ENCODE measurements at regions not wholly inside any gene's neighbourhood (a gene's known extent, or its start where the extent isn't known, plus 50 kb on each side); places are given as distances from the start of the nearest gene placed in this dataset.

GRCh38 chr22:47276991-47277390, 514.5 kb downstream of the TBC1D22A start:
- H3K4me3 ChIP-seq (ENCODE audit: low read length) = no peak overlapping the region
- DNase-seq (ENCODE audit: low read depth, low spot score) = no peak

- no peak for DNase-seq (ENCODE audit: low read depth, low spot score)
- no peak overlapping the region for H3K4me3 ChIP-seq (ENCODE audit: low read length)
Measured at GRCh38 chr22:47276450-47276820, 514.0 kb downstream of the TBC1D22A start.

- H3K4me3 ChIP-seq (ENCODE audit: low read length) = no peak overlapping the region
- no peak for DNase-seq (ENCODE audit: low read depth, low spot score)
Measured at GRCh38 chr22:47275605-47276449, 513.4 kb downstream of the TBC1D22A start.

- no peak for DNase-seq (ENCODE audit: low read depth, low spot score)
Measured at GRCh38 chr22:47274196-47274595, 511.7 kb downstream of the TBC1D22A start.

GRCh38 chr22:47270463-47271135, 508.1 kb downstream of the TBC1D22A start:
- no peak overlapping the region for H3K4me3 ChIP-seq (ENCODE audit: low read length)
- no peak for DNase-seq (ENCODE audit: low read depth, low spot score)

More at GRCh38 chr22:47274196-47274595, 511.7 kb downstream of the TBC1D22A start:
- H3K4me3 ChIP-seq (ENCODE audit: low read length) = no peak overlapping the region

- no peak for DNase-seq (ENCODE audit: low read depth, low spot score)
- H3K4me3 ChIP-seq (ENCODE audit: low read length) = no peak overlapping the region
Measured at GRCh38 chr22:47269516-47270088, 507.2 kb downstream of the TBC1D22A start.

GRCh38 chr22:47267513-47268282, 505.2 kb downstream of the TBC1D22A start:
- DNase-seq (ENCODE audit: low read depth, low spot score) = no peak
- no peak overlapping the region for H3K4me3 ChIP-seq (ENCODE audit: low read length)

- DNase-seq (ENCODE audit: low read depth, low spot score) = no peak
- H3K4me3 ChIP-seq (ENCODE audit: low read length) = no peak overlapping the region
Measured at GRCh38 chr22:47266329-47266728, 503.9 kb downstream of the TBC1D22A start.

- no peak overlapping the region for H3K4me3 ChIP-seq (ENCODE audit: low read length)
- no peak for DNase-seq (ENCODE audit: low read depth, low spot score)
Measured at GRCh38 chr22:47260551-47260950, 498.1 kb downstream of the TBC1D22A start.

GRCh38 chr22:47259990-47260389, 497.5 kb downstream of the TBC1D22A start:
- H3K4me3 ChIP-seq (ENCODE audit: low read length) = no peak overlapping the region
- DNase-seq (ENCODE audit: low read depth, low spot score) = peak; percentile 1

GRCh38 chr22:47259049-47259448, 496.6 kb downstream of the TBC1D22A start:
- no peak overlapping the region for H3K4me3 ChIP-seq (ENCODE audit: low read length)
- no peak for DNase-seq (ENCODE audit: low read depth, low spot score)

- H3K4me3 ChIP-seq (ENCODE audit: low read length) = no peak overlapping the region
- DNase-seq (ENCODE audit: low read depth, low spot score) = no peak
Measured at GRCh38 chr22:47257976-47258375, 495.5 kb downstream of the TBC1D22A start.

GRCh38 chr22:47257566-47257965, 495.1 kb downstream of the TBC1D22A start:
- H3K4me3 ChIP-seq (ENCODE audit: low read length) = no peak overlapping the region
- DNase-seq (ENCODE audit: low read depth, low spot score) = no peak

- H3K4me3 ChIP-seq (ENCODE audit: low read length) = no peak overlapping the region
- DNase-seq (ENCODE audit: low read depth, low spot score) = no peak
Measured at GRCh38 chr22:47251911-47252310, 489.5 kb downstream of the TBC1D22A start.

- no peak overlapping the region for H3K4me3 ChIP-seq (ENCODE audit: low read length)
- no peak for DNase-seq (ENCODE audit: low read depth, low spot score)
Measured at GRCh38 chr22:47250995-47251765, 488.7 kb downstream of the TBC1D22A start.

GRCh38 chr22:47249370-47249928, 487.0 kb downstream of the TBC1D22A start:
- no peak overlapping the region for H3K4me3 ChIP-seq (ENCODE audit: low read length)
- no peak for DNase-seq (ENCODE audit: low read depth, low spot score)

GRCh38 chr22:47248925-47249324, 486.5 kb downstream of the TBC1D22A start:
- no peak overlapping the region for H3K4me3 ChIP-seq (ENCODE audit: low read length)

GRCh38 chr22:47247579-47248240, 485.3 kb downstream of the TBC1D22A start:
- DNase-seq (ENCODE audit: low read depth, low spot score) = no peak

More at GRCh38 chr22:47248925-47249324, 486.5 kb downstream of the TBC1D22A start:
- DNase-seq (ENCODE audit: low read depth, low spot score) = no peak

More at GRCh38 chr22:47247579-47248240, 485.3 kb downstream of the TBC1D22A start:
- no peak overlapping the region for H3K4me3 ChIP-seq (ENCODE audit: low read length)

Data from Jurkat, Clone E6-1 (cell line).